GM12878 (cell line): ENCODE measurements at regions not wholly inside any gene's neighbourhood (a gene's known extent, or its start where the extent isn't known, plus 50 kb on each side); places are given as distances from the start of the nearest gene placed in this dataset.

Source experiments
- ATAC-seq: fragments of 200-7000 bp; cut with Tn5 transposase; 3 replicates; pipeline ENCODE4 v1.9.1; 2020; ENCODE audit warnings: mild to moderate bottlenecking, moderate library complexity
- BruUV-seq: library from RNA; stranded (reverse); fragments of 400-500 nt; replicated peaks from 2 replicates; lab custom pipeline; 2021; lab: Mats Ljungman, UMichigan
- CTCF ChIA-PET: fragments of 300-600 bp; sonication (Branson Sonifier 250); formaldehyde crosslinking; extraction: SDS; loops from one replicate; lab custom pipeline; 2021; ENCODE audit warnings: inconsistent platforms; lab: Yijun Ruan, JAX
- POLR2A ChIA-PET: fragments of 350-600 bp; formaldehyde crosslinking; extraction: SDS; loops from one replicate; lab custom pipeline; 2021; ENCODE audit warnings: inconsistent platforms; lab: Charles Lee
- RAD21 ChIA-PET: fragments of 300-600 bp; sonication (Branson Sonifier 250); formaldehyde crosslinking; loops from one replicate; lab custom pipeline; 2023; ENCODE audit warnings: antibody characterized with exemption; ENCODE audit not compliant: unreplicated experiment; lab: Charles Lee
- SMC1A ChIA-PET: fragments of 300-600 bp; sonication (Branson Sonifier 250); formaldehyde crosslinking; loops from one replicate; lab custom pipeline; 2023; ENCODE audit not compliant: unreplicated experiment, uncharacterized antibody; lab: Charles Lee
- DNase-seq: peaks from one replicate; pipeline ENCODE4 v3.0.0-alpha.2; 2011; ENCODE audit warnings: low read depth, low spot score
- FAIRE-seq: peaks from 3 replicates; lab custom pipeline; 2011; peaks lifted over from hg19 to GRCh38; lab: Jason Lieb, UNC
- H2AFZ ChIP-seq: 2 replicates; pipeline ENCODE4 v1.6.0; 2011; ENCODE audit warnings: low read depth, low read length, control low read depth; ENCODE audit not compliant: control insufficient read depth
- H3K27ac ChIP-seq: 2 replicates; pipeline ENCODE4 v1.5.1; 2011; ENCODE audit warnings: control low read depth; ENCODE audit not compliant: control insufficient read depth, insufficient read depth
- H3K27me3 ChIP-seq, 2 experiments: replicated peaks in 1 of 2; 2 replicates each; pipeline versions ENCODE4 v1.6.0 to v1.6.1; 2011; ENCODE audit warnings: low read length in 1 of 2; ENCODE audit not compliant: control insufficient read depth in 2 of 2, insufficient read depth in 2 of 2
- H3K36me3 ChIP-seq, 2 experiments: 2 replicates each; pipeline ENCODE4 v1.5.1; 2011; ENCODE audit warnings: low read length in 1 of 2; ENCODE audit not compliant: control insufficient read depth in 2 of 2, insufficient read depth in 2 of 2
- H3K4me1 ChIP-seq: 2 replicates; pipeline ENCODE4 v1.6.1; 2011; ENCODE audit warnings: mild to moderate bottlenecking, low read length, moderate library complexity, mixed read lengths; ENCODE audit not compliant: control insufficient read depth, insufficient read depth
- H3K4me2 ChIP-seq: 2 replicates; pipeline ENCODE4 v1.6.0; 2011; ENCODE audit warnings: control low read depth; ENCODE audit not compliant: control insufficient read depth, insufficient read depth
- H3K4me3 ChIP-seq: fragments of 200-600 bp; sonication (generic); 2 replicates; pipeline ENCODE4 v1.5.1; 2016
- H3K79me2 ChIP-seq: 2 replicates; pipeline ENCODE4 v1.6.0; 2011; ENCODE audit warnings: low read length; ENCODE audit not compliant: control insufficient read depth, insufficient read depth
- H3K9ac ChIP-seq: 2 replicates; pipeline ENCODE4 v1.8.0; 2011; ENCODE audit warnings: low read length, control low read depth, mixed read lengths; ENCODE audit not compliant: control insufficient read depth, insufficient read depth
- H3K9me3 ChIP-seq: replicated peaks from 3 replicates; pipeline ENCODE4 v1.5.1; 2011; ENCODE audit warnings: mild to moderate bottlenecking, low read length; ENCODE audit not compliant: control insufficient read depth, insufficient read depth
- H4K20me1 ChIP-seq: 2 replicates; pipeline ENCODE4 v1.6.0; 2011; ENCODE audit not compliant: control insufficient read depth, insufficient read depth
- BCLAF1 ChIP-seq: fragments of 450-650 bp; IDR thresholded peaks from 2 replicates; pipeline ENCODE4 v1.6.1; 2017; ENCODE audit warnings: antibody characterized with exemption, mild to moderate bottlenecking, moderate library complexity
- CHD4 ChIP-seq: fragments of 200-600 bp; sonication (generic); IDR thresholded peaks from 2 replicates; pipeline ENCODE4 v1.6.1; 2016; ENCODE audit warnings: mild to moderate bottlenecking
- CREB1 ChIP-seq: IDR thresholded peaks from 2 replicates; pipeline ENCODE4 v1.6.1; 2012; ENCODE audit warnings: low read depth, mild to moderate bottlenecking, inconsistent platforms
- HDAC2 ChIP-seq: fragments of 200-600 bp; sonication (generic); IDR thresholded peaks from 2 replicates; pipeline ENCODE4 v1.6.1; 2017
- IRF3 ChIP-seq: fragments of 450-650 bp; IDR thresholded peaks from 2 replicates; pipeline ENCODE4 v1.6.1; 2014; ENCODE audit warnings: mild to moderate bottlenecking
- IRF4 ChIP-seq: IDR thresholded peaks from 2 replicates; pipeline ENCODE4 v1.6.1; 2011; ENCODE audit warnings: low read depth, low read length
- RCOR1 ChIP-seq: conservative IDR thresholded peaks from 2 replicates; pipeline ENCODE4 v1.6.1; 2012; ENCODE audit warnings: low read depth, low read length, improper control_type of control experiment
- SIN3A ChIP-seq: IDR thresholded peaks from 2 replicates; pipeline ENCODE4 v1.6.1; 2012; ENCODE audit warnings: low read depth, low read length, improper control_type of control experiment
- SRF ChIP-seq, 2 experiments: IDR thresholded peaks; 2 replicates each; pipeline ENCODE4 v1.6.1; 2011; ENCODE audit warnings: low read depth in 2 of 2, low read length in 2 of 2, mild to moderate bottlenecking in 1 of 2, moderate library complexity in 1 of 2
- ZNF207 ChIP-seq: fragments of 450-650 bp; IDR thresholded peaks from 2 replicates; pipeline ENCODE4 v1.6.1; 2014; ENCODE audit warnings: antibody characterized with exemption, mild to moderate bottlenecking, borderline replicate concordance
- ZNF687 ChIP-seq: fragments of 450-650 bp; IDR thresholded peaks from 2 replicates; pipeline ENCODE4 v1.6.1; 2017; ENCODE audit warnings: mild to moderate bottlenecking, moderate library complexity
- ZZZ3 ChIP-seq: IDR thresholded peaks from 2 replicates; pipeline ENCODE4 v1.6.1; 2011; ENCODE audit warnings: low read depth; ENCODE audit not compliant: control insufficient read depth, insufficient read length
- in situ Hi-C: fragments of 300-500 bp; cut with MboI; formaldehyde crosslinking; loops from 9 replicates; pipeline ENCODE4 v1.14.3; 2018; ENCODE audit warnings: mixed read lengths
- intact Hi-C: fragments of 100-400 bp; cut with micrococcal nuclease; formaldehyde crosslinking; loops from one replicate; pipeline ENCODE4 v1.14.2; 2022; ENCODE audit not compliant: unreplicated experiment

GRCh38 chr13:87538366-87539052, 132.7 kb upstream of the SLITRK5 start:
- in situ Hi-C loops, result no loop called here
- H3K9ac ChIP-seq, result no peak overlapping the region
- no peak overlapping the region for H3K4me2 ChIP-seq
- H3K9me3 ChIP-seq, result no peaks in the 10 kb centered on the region; the same call in 2 of the 3 replicates
- H3K4me1 ChIP-seq, result no peaks in the 10 kb centered on the region
- no peak for ATAC-seq
- no TSS peak for BruUV-seq
- TF ChIP-seq SRF (IDR thresholded peaks at IDR 0.05; ENCODE audit: low read depth in 2 of 2, low read length in 2 of 2), result no peak
- no peak for TF ChIP-seq ZZZ3
- no peak for TF ChIP-seq HDAC2
- TF ChIP-seq ZNF207, result no peak
- TF ChIP-seq BCLAF1, result no peak
- no peak for TF ChIP-seq IRF3
- TF ChIP-seq RCOR1, result no peak
- TF ChIP-seq ZNF687, result no peak
- TF ChIP-seq CREB1, result no peak
- no peak for TF ChIP-seq IRF4
- no peak for TF ChIP-seq SIN3A
- TF ChIP-seq CHD4, result no peak
- no peaks in the 10 kb centered on the region for H4K20me1 ChIP-seq
- no peaks in the 10 kb centered on the region for H3K79me2 ChIP-seq
- no peak for DNase-seq
- FAIRE-seq, result no peak
- no peaks in the 10 kb centered on the region for H3K36me3 ChIP-seq
- ChIA-PET SMC1A (interaction anchor here (1.1 to 5.3 kb wide), 3 partner anchors 12 to 29 kb away, joined by 3 to 62 read pairs (median 14); no protein-coding TSS in a partner anchor), POLR2A (no interaction called here), RAD21 (no interaction called here), CTCF (interaction anchor here (2.1 kb wide), 1 partner anchor 12 kb away, joined by 5 read pairs; no protein-coding TSS in a partner anchor)
- no peak overlapping the region for H2AFZ ChIP-seq
- no peak overlapping the region for H3K27ac ChIP-seq
- H3K4me3 ChIP-seq, result no peak overlapping the region
- no peaks in the 10 kb centered on the region for H3K27me3 ChIP-seq
- intact Hi-C loops, result no loop called here
